ENCODE measurements at regions not wholly inside any gene's neighbourhood (a gene's known extent, or its start where the extent isn't known, plus 50 kb on each side); places are given as distances from the start of the nearest gene placed in this dataset.

GRCh38 chr10:36280321-36280741, 638.2 kb upstream of the FZD8 start:
- ChIA-PET CTCF (no interaction called here), POLR2A (ENCODE audit: low non-redundant PET) (no interaction called here)
- TF ChIP-seq, protein P1, sequence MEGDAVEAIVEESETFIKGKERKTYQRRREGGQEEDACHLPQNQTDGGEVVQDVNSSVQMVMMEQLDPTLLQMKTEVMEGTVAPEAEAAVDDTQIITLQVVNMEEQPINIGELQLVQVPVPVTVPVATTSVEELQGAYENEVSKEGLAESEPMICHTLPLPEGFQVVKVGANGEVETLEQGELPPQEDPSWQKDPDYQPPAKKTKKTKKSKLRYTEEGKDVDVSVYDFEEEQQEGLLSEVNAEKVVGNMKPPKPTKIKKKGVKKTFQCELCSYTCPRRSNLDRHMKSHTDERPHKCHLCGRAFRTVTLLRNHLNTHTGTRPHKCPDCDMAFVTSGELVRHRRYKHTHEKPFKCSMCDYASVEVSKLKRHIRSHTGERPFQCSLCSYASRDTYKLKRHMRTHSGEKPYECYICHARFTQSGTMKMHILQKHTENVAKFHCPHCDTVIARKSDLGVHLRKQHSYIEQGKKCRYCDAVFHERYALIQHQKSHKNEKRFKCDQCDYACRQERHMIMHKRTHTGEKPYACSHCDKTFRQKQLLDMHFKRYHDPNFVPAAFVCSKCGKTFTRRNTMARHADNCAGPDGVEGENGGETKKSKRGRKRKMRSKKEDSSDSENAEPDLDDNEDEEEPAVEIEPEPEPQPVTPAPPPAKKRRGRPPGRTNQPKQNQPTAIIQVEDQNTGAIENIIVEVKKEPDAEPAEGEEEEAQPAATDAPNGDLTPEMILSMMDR (conservative IDR thresholded peaks at IDR 0.05; ENCODE audit: low read depth, low read length) = no peak
- no peak for TF ChIP-seq EZH2 (IDR thresholded peaks at IDR 0.05; ENCODE audit: borderline replicate concordance, low read depth, low read length, poor library complexity, severe bottlenecking)
- Histone ChIP-seq H3K27me3 (replicated peaks; ENCODE audit: insufficient read depth, low read depth, low read length, poor library complexity) (no peaks in the 10 kb centered on the region), H3K27ac (ENCODE audit: low read depth, low read length, poor library complexity, severe bottlenecking) (no peak overlapping the region), H3K9me3 (ENCODE audit: low read depth, low read length, poor library complexity, severe bottlenecking) (no peaks in the 10 kb centered on the region), H3K4me1 (ENCODE audit: insufficient read depth, low read length, poor library complexity, severe bottlenecking) (no peaks in the 10 kb centered on the region), H3K4me3 (ENCODE audit: low read depth, low read length, poor library complexity, severe bottlenecking) (no peak overlapping the region), H3K36me3 (ENCODE audit: insufficient read depth, low read length, poor library complexity, severe bottlenecking) (no peaks in the 10 kb centered on the region)
- BruUV-seq (replicated peaks) = no TSS peak
- intact Hi-C loops (cut with micrococcal nuclease; ENCODE audit: unreplicated experiment) = no loop called here
- no peak for DNase-seq (ENCODE audit: low spot score)

DNA sequence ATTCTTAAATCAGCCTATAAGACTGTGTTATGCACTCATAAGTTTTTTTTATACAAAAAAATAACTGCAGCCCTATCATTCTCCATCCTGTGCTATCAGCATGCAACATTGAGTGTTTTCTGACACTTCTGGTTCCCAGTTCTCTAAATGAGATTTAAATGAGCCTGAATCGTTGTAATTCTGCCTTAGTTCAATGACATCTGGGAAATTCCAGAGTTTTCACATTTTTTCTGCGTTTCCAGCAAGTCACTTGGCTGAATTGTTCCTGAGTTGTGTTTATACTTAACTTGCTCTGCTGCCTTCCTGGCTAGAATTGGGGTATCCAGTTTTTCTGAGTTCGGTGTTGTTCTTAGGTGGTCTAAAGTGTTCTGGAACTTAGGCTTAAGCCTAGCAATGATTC, 636.1 kb upstream of the FZD8 start:
- Histone ChIP-seq H3K4me1 (ENCODE audit: insufficient read depth, low read length, poor library complexity, severe bottlenecking) (no peaks in the 10 kb centered on the region), H3K27me3 (replicated peaks; ENCODE audit: insufficient read depth, low read depth, low read length, poor library complexity) (no peaks in the 10 kb centered on the region), H3K4me3 (ENCODE audit: low read depth, low read length, poor library complexity, severe bottlenecking) (no peak overlapping the region), H3K9me3 (ENCODE audit: low read depth, low read length, poor library complexity, severe bottlenecking) (no peaks in the 10 kb centered on the region), H3K36me3 (ENCODE audit: insufficient read depth, low read length, poor library complexity, severe bottlenecking) (no peaks in the 10 kb centered on the region), H3K27ac (ENCODE audit: low read depth, low read length, poor library complexity, severe bottlenecking) (no peak overlapping the region)
- no peak for DNase-seq (ENCODE audit: low spot score)
- ChIA-PET CTCF (no interaction called here), POLR2A (ENCODE audit: low non-redundant PET) (no interaction called here)
- intact Hi-C loops (cut with micrococcal nuclease; ENCODE audit: unreplicated experiment) = no loop called here
- TF ChIP-seq, protein P1 (conservative IDR thresholded peaks at IDR 0.05; ENCODE audit: low read depth, low read length) = no peak
- no peak for TF ChIP-seq EZH2 (IDR thresholded peaks at IDR 0.05; ENCODE audit: borderline replicate concordance, low read depth, low read length, poor library complexity, severe bottlenecking)
- no TSS peak for BruUV-seq (replicated peaks)

DNA sequence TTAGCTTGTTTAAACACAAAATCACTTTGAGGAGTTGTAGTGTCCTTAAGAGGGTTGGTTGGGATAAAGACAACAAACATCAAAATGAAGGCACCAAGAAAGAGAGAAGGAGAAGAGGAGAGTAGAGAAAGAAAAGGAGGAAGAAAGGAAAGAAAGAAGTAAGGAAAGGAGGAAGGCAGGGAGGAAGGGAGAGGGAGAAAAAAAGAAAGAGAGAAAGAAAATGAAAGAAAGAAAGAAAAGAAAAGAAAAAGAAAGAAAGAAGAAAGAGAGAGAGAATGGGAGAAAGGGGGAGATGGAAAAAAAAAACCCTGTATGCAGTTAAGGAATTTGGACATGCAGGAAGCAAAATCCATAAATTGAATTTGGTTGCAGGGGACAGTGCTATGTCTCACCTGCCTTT, 635.4 kb upstream of the FZD8 start:
- no peak for TF ChIP-seq EZH2 (IDR thresholded peaks at IDR 0.05; ENCODE audit: borderline replicate concordance, low read depth, low read length, poor library complexity, severe bottlenecking)
- TF ChIP-seq, protein P1 (conservative IDR thresholded peaks at IDR 0.05; ENCODE audit: low read depth, low read length) = no peak
- CTCF ChIA-PET = no interaction called here
- intact Hi-C loops (cut with micrococcal nuclease; ENCODE audit: unreplicated experiment) = no loop called here

More for the DNA sequence above, 635.4 kb upstream of the FZD8 start:
- Histone ChIP-seq H3K9me3 (ENCODE audit: low read depth, low read length, poor library complexity, severe bottlenecking) (no peaks in the 10 kb centered on the region), H3K36me3 (ENCODE audit: insufficient read depth, low read length, poor library complexity, severe bottlenecking) (no peaks in the 10 kb centered on the region), H3K4me1 (ENCODE audit: insufficient read depth, low read length, poor library complexity, severe bottlenecking) (no peaks in the 10 kb centered on the region), H3K27ac (ENCODE audit: low read depth, low read length, poor library complexity, severe bottlenecking) (no peak overlapping the region), H3K4me3 (ENCODE audit: low read depth, low read length, poor library complexity, severe bottlenecking) (no peak overlapping the region), H3K27me3 (replicated peaks; ENCODE audit: insufficient read depth, low read depth, low read length, poor library complexity) (no peaks in the 10 kb centered on the region)
- POLR2A ChIA-PET (ENCODE audit: low non-redundant PET) = no interaction called here
- BruUV-seq (replicated peaks) = no TSS peak
- no peak for DNase-seq (ENCODE audit: low spot score)

All from A673 (cell line).